Left ventricle myocardium superior (tissue), 1 donor: ENCODE measurements at regions not wholly inside any gene's neighbourhood (a gene's known extent, or its start where the extent isn't known, plus 50 kb on each side); places are given as distances from the start of the nearest gene placed in this dataset.
A peak's percentile ranks its signal among the peaks of the same experiment; 100 is the strongest.

Source experiments
- ATAC-seq: fragments of 200-7000 bp; cut with Tn5 transposase; one replicate; pipeline ENCODE4 v1.9.1; 2020; ENCODE audit warnings: mild to moderate bottlenecking, moderate library complexity
- DNase-seq: peaks from one replicate; pipeline ENCODE4 v3.0.0-alpha.2; 2020
- intact Hi-C: fragments of 100-400 bp; cut with micrococcal nuclease; formaldehyde crosslinking; loops from one replicate; pipeline ENCODE4 v1.11.0; 2022
- donor health status: DM: no; HTN: yes; CAD: no; lungs with severe emphysema.

GRCh38 chr3:157823050-157823449 is 283.2 kb downstream of the SHOX2 start:
- no peak for ATAC-seq
- intact Hi-C loops, result no loop called here
- no peak for DNase-seq

- no peak for ATAC-seq
- intact Hi-C loops, result no loop called here
- DNase-seq, result no peak
Measured at GRCh38 chr3:157820157-157820517, 286.1 kb downstream of the SHOX2 start.

GRCh38 chr3:157819270-157820156 is 286.7 kb downstream of the SHOX2 start:
- ATAC-seq, result peak; percentile 24
- no peak for DNase-seq
- intact Hi-C loops, result no loop called here

- DNase-seq (no peak), ATAC-seq (no peak)
- intact Hi-C loops, result no loop called here
Measured at GRCh38 chr3:157816896-157817295, 289.3 kb downstream of the SHOX2 start.

- no peak for ATAC-seq
- intact Hi-C loops, result no loop called here
- DNase-seq, result no peak
Measured at GRCh38 chr3:157816296-157816695, 289.9 kb downstream of the SHOX2 start.

GRCh38 chr3:157815739-157816138 is 290.5 kb downstream of the SHOX2 start:
- intact Hi-C loops, result no loop called here
- DNase-seq (no peak), ATAC-seq (no peak)

- intact Hi-C loops, result no loop called here
- ATAC-seq (no peak), DNase-seq (no peak)
Measured at GRCh38 chr3:157810924-157811718, 295.1 kb downstream of the SHOX2 start.

- DNase-seq (no peak), ATAC-seq (no peak)
- intact Hi-C loops, result no loop called here
Measured at GRCh38 chr3:157807280-157807679, 298.9 kb downstream of the SHOX2 start.

- no peak for DNase-seq
- intact Hi-C loops, result no loop called here
- ATAC-seq, result no peak
Measured at GRCh38 chr3:157805538-157805937, 300.7 kb downstream of the SHOX2 start.

GRCh38 chr3:157794771-157795170 is 291.6 kb upstream of the VEPH1 start:
- intact Hi-C loops, result no loop called here
- no peak for ATAC-seq
- DNase-seq, result no peak

- intact Hi-C loops, result no loop called here
- ATAC-seq, result no peak
- DNase-seq, result peak; percentile 22
Measured at GRCh38 chr3:157793745-157794144, 290.5 kb upstream of the VEPH1 start.

GRCh38 chr3:157789162-157789561 is 285.9 kb upstream of the VEPH1 start:
- intact Hi-C loops, result no loop called here
- no peak for DNase-seq
- no peak for ATAC-seq

GRCh38 chr3:157786618-157787017 is 283.4 kb upstream of the VEPH1 start:
- ATAC-seq (no peak), DNase-seq (no peak)
- intact Hi-C loops, result no loop called here

GRCh38 chr3:157786211-157786610 is 283.0 kb upstream of the VEPH1 start:
- no peak for ATAC-seq

GRCh38 chr3:157785102-157785826 is 282.0 kb upstream of the VEPH1 start:
- ATAC-seq, result no peak
- intact Hi-C loops, result no loop called here

More at GRCh38 chr3:157786211-157786610, 283.0 kb upstream of the VEPH1 start:
- no peak for DNase-seq
- intact Hi-C loops, result no loop called here

GRCh38 chr3:157782236-157782635 is 279.0 kb upstream of the VEPH1 start:
- DNase-seq, result no peak

More at GRCh38 chr3:157785102-157785826, 282.0 kb upstream of the VEPH1 start:
- DNase-seq, result no peak

GRCh38 chr3:157776861-157777260 is 273.6 kb upstream of the VEPH1 start:
- intact Hi-C loops, result no loop called here
- ATAC-seq, result no peak
- DNase-seq, result no peak

More at GRCh38 chr3:157782236-157782635, 279.0 kb upstream of the VEPH1 start:
- intact Hi-C loops, result no loop called here
- no peak for ATAC-seq

- no peak for ATAC-seq
- no peak for DNase-seq
- intact Hi-C loops, result no loop called here
Measured at GRCh38 chr3:157775446-157775845, 272.2 kb upstream of the VEPH1 start.

GRCh38 chr3:157769378-157769777 is 266.2 kb upstream of the VEPH1 start:
- ATAC-seq, result no peak
- no peak for DNase-seq
- intact Hi-C loops, result no loop called here

GRCh38 chr3:157767607-157768006 is 264.4 kb upstream of the VEPH1 start:
- no peak for ATAC-seq
- intact Hi-C loops, result no loop called here
- no peak for DNase-seq
